Coronary artery (tissue), 2 donors: ENCODE measurements at regions not wholly inside any gene's neighbourhood (a gene's known extent, or its start where the extent isn't known, plus 50 kb on each side); places are given as distances from the start of the nearest gene placed in this dataset.

ENCODE experiments used
- DNase-seq: peaks from one replicate; pipeline ENCODE4 v3.0.0-alpha.2; 2017; ENCODE audit warnings: low spot score
- H3K27ac ChIP-seq, 2 donors: fragments of 200-600 bp; sonication (generic); one replicate each; pipeline ENCODE4 v1.5.1; 2016 to 2019
- H3K4me3 ChIP-seq: fragments of 200-600 bp; sonication (generic); 2 replicates; pipeline ENCODE4 v1.5.1; 2016; ENCODE audit warnings: mild to moderate bottlenecking, moderate library complexity
- CTCF ChIP-seq: fragments of 200-600 bp; sonication (generic); IDR thresholded peaks from one replicate; pipeline ENCODE4 v1.5.1; 2019; ENCODE audit warnings: antibody characterized with exemption

- DNase-seq, result no peak
- no peak overlapping the region for H3K4me3 ChIP-seq
- H3K27ac ChIP-seq, result no peak overlapping the region
- TF ChIP-seq CTCF, result no peak
Measured at GRCh38 chr13:74229242-74229641, 95.0 kb upstream of the KLF12 start.

- no peak for TF ChIP-seq CTCF
- no peak overlapping the region for H3K27ac ChIP-seq
- DNase-seq, result no peak
- H3K4me3 ChIP-seq, result no peak overlapping the region
Measured at GRCh38 chr13:74227476-74228158, 93.4 kb upstream of the KLF12 start.

GRCh38 chr13:74226791-74227475 is 92.7 kb upstream of the KLF12 start:
- H3K27ac ChIP-seq, result no peak overlapping the region
- no peak for TF ChIP-seq CTCF
- H3K4me3 ChIP-seq, result no peak overlapping the region
- no peak for DNase-seq

- H3K27ac ChIP-seq, result no peak overlapping the region
- no peak overlapping the region for H3K4me3 ChIP-seq
- no peak for DNase-seq
- TF ChIP-seq CTCF, result no peak
Measured at GRCh38 chr13:74221752-74222151, 87.5 kb upstream of the KLF12 start.

GRCh38 chr13:74219566-74219965 is 85.4 kb upstream of the KLF12 start:
- Histone ChIP-seq H3K4me3 (no peak overlapping the region), H3K27ac (no peak overlapping the region)
- no peak for DNase-seq
- TF ChIP-seq CTCF, result no peak

- Histone ChIP-seq H3K27ac (no peak overlapping the region), H3K4me3 (no peak overlapping the region)
- no peak for TF ChIP-seq CTCF
- no peak for DNase-seq
Measured at GRCh38 chr13:74218291-74218690, 84.1 kb upstream of the KLF12 start.

GRCh38 chr13:74217811-74218210 is 83.6 kb upstream of the KLF12 start:
- TF ChIP-seq CTCF, result no peak
- Histone ChIP-seq H3K27ac (no peak overlapping the region), H3K4me3 (no peak overlapping the region)
- no peak for DNase-seq
